Mucosa of descending colon (tissue), 3 donors: ENCODE measurements at regions not wholly inside any gene's neighbourhood (a gene's known extent, or its start where the extent isn't known, plus 50 kb on each side); places are given as distances from the start of the nearest gene placed in this dataset.

Source experiments
- ATAC-seq: fragments of 200-7000 bp; cut with Tn5 transposase; one replicate; pipeline ENCODE4 v1.9.1; 2020; ENCODE audit warnings: mild to moderate bottlenecking, moderate library complexity
- DNase-seq, 3 donors: peaks; one replicate each; pipeline ENCODE4 v3.0.0-alpha.2; 2020
- H3K36me3 ChIP-seq: fragments of 200-600 bp; one replicate; pipeline ENCODE4 v1.8.0; 2021; ENCODE audit warnings: low read depth, mild to moderate bottlenecking
- H3K4me1 ChIP-seq: fragments of 200-600 bp; one replicate; pipeline ENCODE4 v1.8.0; 2021; ENCODE audit warnings: low read depth, mild to moderate bottlenecking
- H3K4me3 ChIP-seq: fragments of 200-600 bp; one replicate; pipeline ENCODE4 v1.8.0; 2021; ENCODE audit warnings: mild to moderate bottlenecking
- H3K9me3 ChIP-seq: fragments of 200-600 bp; one replicate; pipeline ENCODE4 v1.8.0; 2021; ENCODE audit warnings: mild to moderate bottlenecking
- CTCF ChIP-seq: fragments of 200-600 bp; IDR thresholded peaks from one replicate; pipeline ENCODE4 v1.8.0; 2022; ENCODE audit warnings: antibody characterized with exemption, mild to moderate bottlenecking
- intact Hi-C, 2 donors: fragments of 100-400 bp; cut with DNase I in 1 of 2; cut with micrococcal nuclease in 1 of 2; formaldehyde crosslinking; loops; one replicate each; pipeline versions ENCODE4 v1.11.0 to v1.11.1; 2022; cut with DNase I, micrococcal nuclease
- donor health status: DM: no; HTN: no; CAD: no; lungs with moderate emphysema.
- donor health status: DM: no; HTN: no; CAD: no.
- donor health status: DM: no; HTN: yes; CAD: no.

- TF ChIP-seq CTCF, result no peak
- H3K4me3 ChIP-seq, result no peak overlapping the region
- H3K4me1 ChIP-seq, result no peaks in the 10 kb centered on the region
- DNase-seq (no peak), ATAC-seq (no peak)
- H3K9me3 ChIP-seq, result no peaks in the 10 kb centered on the region
- H3K36me3 ChIP-seq, result no peaks in the 10 kb centered on the region
- intact Hi-C loops, result no loop called here
Measured at GRCh38 chr9:8235489-8235888, 435.9 kb upstream of the DMAC1 start.

- Histone ChIP-seq H3K4me3 (no peak overlapping the region), H3K4me1 (no peaks in the 10 kb centered on the region), H3K9me3 (no peaks in the 10 kb centered on the region), H3K36me3 (no peaks in the 10 kb centered on the region)
- DNase-seq (no peak), ATAC-seq (no peak)
- no peak for TF ChIP-seq CTCF
- intact Hi-C loops, result no loop called here
Measured at GRCh38 chr9:8234316-8234715, 434.7 kb upstream of the DMAC1 start.

DNA sequence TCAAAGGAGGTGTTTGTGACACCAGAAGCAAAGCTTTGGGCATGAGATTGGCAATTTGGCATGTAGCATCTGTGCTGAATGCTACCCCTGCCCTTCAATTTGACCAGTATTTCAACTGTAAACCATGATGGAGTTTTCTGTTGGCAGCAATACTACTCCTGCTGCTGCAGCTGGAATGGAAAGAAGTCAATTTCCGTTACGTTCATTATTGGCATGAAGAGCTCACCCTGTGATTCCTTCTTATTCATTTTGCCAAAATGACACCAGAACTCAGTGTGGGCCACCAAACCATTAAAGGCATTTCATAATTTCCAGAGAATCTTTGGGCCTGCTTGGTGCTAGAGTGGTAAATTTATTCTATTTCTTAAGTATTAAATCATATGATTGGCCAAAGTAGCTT lies 433.1 kb upstream of the DMAC1 start:
- intact Hi-C loops, result no loop called here
- TF ChIP-seq CTCF, result no peak
- Histone ChIP-seq H3K9me3 (no peaks in the 10 kb centered on the region), H3K36me3 (no peaks in the 10 kb centered on the region), H3K4me3 (no peak overlapping the region), H3K4me1 (no peaks in the 10 kb centered on the region)
- no peak for ATAC-seq
- DNase-seq, result no peak

- Histone ChIP-seq H3K4me3 (no peak overlapping the region), H3K36me3 (no peaks in the 10 kb centered on the region), H3K4me1 (no peaks in the 10 kb centered on the region), H3K9me3 (no peaks in the 10 kb centered on the region)
- ATAC-seq (no peak), DNase-seq (no peak)
- TF ChIP-seq CTCF, result no peak
- intact Hi-C loops, result no loop called here
Measured at GRCh38 chr9:8229226-8229625, 429.6 kb upstream of the DMAC1 start.

DNA sequence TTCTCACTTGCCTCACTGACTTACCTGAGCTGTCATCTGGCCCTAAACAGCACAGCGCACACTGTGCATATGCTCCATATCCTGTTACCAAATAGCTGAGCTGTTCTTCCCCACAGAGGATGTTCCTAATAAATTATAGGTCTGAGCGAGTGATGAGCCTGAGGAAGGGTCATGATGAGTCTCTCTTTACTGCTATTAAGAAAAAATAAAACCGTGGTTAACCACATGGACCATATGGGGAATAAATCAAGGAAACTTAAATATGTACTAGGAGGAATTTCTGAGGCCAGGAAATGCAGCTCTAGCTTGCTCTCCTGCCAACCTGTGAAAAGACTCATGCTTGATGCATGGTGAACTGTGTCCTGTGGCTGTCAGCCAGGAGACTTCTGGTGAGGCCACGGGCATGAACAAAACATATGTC lies 424.8 kb upstream of the DMAC1 start:
- ATAC-seq (peak; percentile 23), DNase-seq (no peak)
- H3K36me3 ChIP-seq, result no peaks in the 10 kb centered on the region
- H3K4me1 ChIP-seq, result no peaks in the 10 kb centered on the region
- H3K9me3 ChIP-seq, result no peaks in the 10 kb centered on the region
- intact Hi-C loops, result no loop called here
- no peak for TF ChIP-seq CTCF
- H3K4me3 ChIP-seq, result no peak overlapping the region

GRCh38 chr9:8223861-8224260 lies 424.3 kb upstream of the DMAC1 start:
- Histone ChIP-seq H3K4me1 (no peaks in the 10 kb centered on the region), H3K4me3 (no peak overlapping the region), H3K36me3 (no peaks in the 10 kb centered on the region), H3K9me3 (no peaks in the 10 kb centered on the region)
- no peak for TF ChIP-seq CTCF
- DNase-seq (no peak), ATAC-seq (peak; percentile 45)
- intact Hi-C loops, result no loop called here
